ENCODE measurements at regions not wholly inside any gene's neighbourhood (a gene's known extent, or its start where the extent isn't known, plus 50 kb on each side); places are given as distances from the start of the nearest gene placed in this dataset.

DNA sequence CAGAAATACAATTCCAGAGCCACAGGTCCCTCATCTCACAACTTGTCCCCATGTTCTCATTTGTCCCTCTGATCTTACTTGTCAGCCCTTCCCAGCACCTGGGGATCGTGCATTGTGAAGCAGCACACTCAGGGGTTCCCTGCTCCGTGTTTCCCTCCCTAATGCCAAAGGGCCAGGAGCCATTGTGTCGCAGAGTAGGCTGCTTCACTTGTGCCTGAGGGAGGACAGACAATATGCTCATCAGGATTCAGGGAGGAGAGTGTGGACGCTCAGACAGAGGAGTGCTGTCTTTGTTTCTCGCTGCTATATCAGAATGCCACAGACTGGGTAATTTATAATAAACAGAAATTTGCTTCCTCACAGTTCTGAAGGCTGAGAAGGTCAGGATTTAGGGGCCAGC is 315.3 kb downstream of the TRIML1 start:
- H3K9me3 Mint-ChIP-seq, result peaks cover 4 to 18% (median 14%) of the 10 kb centered on the region in 11 donors
- CTCF ChIA-PET, result no interaction called here
- DNase-seq (no peak), ATAC-seq (no peak)
- no peaks in the 10 kb centered on the region for H3K27me3 Mint-ChIP-seq
- Histone ChIP-seq H3K36me3 (ENCODE audit: control insufficient read depth in 2 of 3, insufficient read depth in 3 of 3, low read length in 3 of 3) (no peaks in the 10 kb centered on the region), H3K4me1 (ENCODE audit: control insufficient read depth in 2 of 2, insufficient read depth in 2 of 2, low read length in 2 of 2) (no peaks in the 10 kb centered on the region), H3K27ac (ENCODE audit: low read depth, low read length) (no peak overlapping the region), H3K27me3 (ENCODE audit: control insufficient read depth in 2 of 2, insufficient read depth in 2 of 2, low read length in 2 of 2) (no peaks in the 10 kb centered on the region), H3K9me3 (ENCODE audit: control insufficient read depth in 2 of 3, low read length in 3 of 3) (no peaks in the 10 kb centered on the region), H3K4me3 (ENCODE audit: low read length) (no peak overlapping the region)
- H3K27ac Mint-ChIP-seq, result no peak overlapping the region
- POLR2A ChIA-PET, result no interaction called here
- intact Hi-C loops (cut with micrococcal nuclease), result no loop called here
- H3K4me1 Mint-ChIP-seq, result no peaks in the 10 kb centered on the region
- H3K4me3 Mint-ChIP-seq, result no peak overlapping the region
- no peaks in the 10 kb centered on the region for H3K36me3 Mint-ChIP-seq

DNA sequence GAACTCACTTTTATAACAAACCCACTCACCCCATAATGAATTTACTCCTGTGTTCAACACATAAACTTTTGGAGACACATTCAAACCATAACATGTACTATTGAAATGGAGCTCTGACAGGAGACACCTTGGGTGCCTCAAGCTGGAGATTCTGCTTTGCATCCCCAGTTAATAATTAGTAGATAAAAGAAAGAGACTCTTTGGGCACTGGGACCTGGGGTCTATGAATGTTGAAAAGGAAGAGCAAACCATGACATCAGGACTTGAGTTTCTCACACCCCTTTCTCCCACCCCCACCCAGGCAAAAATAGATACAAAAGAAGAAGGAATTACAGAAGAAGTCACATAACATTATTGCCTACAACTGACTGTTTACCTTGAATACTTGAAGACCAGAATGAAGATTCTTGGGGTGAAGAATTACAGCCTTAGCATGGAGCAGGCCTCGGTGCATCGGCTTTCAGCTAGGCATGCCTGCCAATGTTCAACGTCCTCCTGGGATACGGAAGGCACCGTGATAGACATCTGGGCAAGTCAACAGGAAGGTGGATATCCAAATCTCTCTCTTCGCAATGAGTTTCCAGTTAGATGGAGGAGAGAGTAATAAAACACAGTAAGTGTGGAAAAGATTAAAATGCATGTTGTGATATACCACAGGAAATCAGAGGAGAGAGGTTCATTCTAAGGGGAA is 316.0 kb downstream of the TRIML1 start:
- no peaks in the 10 kb centered on the region for H3K27me3 Mint-ChIP-seq
- ChIA-PET POLR2A (no interaction called here), CTCF (no interaction called here)

DNA sequence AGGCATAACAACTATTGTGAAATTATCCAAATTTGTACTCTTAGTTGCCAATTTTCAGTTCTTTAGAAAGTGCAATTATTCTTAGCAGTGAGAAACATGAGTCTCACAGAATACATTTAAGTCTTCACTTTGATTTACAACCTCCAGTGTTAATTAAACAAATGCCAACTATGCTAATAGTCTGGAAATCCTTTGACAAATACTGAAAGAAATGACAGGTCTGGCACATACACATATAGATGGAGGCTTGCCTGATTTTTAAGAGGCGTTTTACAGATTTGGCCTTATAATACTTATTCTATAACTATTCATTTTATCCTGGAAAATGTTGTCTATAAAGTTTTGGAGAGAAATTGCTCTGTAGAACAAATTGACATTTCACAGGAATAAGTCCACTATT is 320.1 kb downstream of the TRIML1 start:
- Mint-ChIP-seq H3K27me3 (no peaks in the 10 kb centered on the region), H3K4me1 (no peaks in the 10 kb centered on the region), H3K9me3 (peaks cover 2 to 31% (median 18%) of the 10 kb centered on the region in 11 donors), H3K4me3 (no peak overlapping the region), H3K36me3 (no peaks in the 10 kb centered on the region), H3K27ac (no peak overlapping the region)
- ChIA-PET POLR2A (no interaction called here), CTCF (no interaction called here)
- no peak overlapping the region for H3K27ac ChIP-seq (ENCODE audit: low read depth, low read length)
- ATAC-seq (no peak), DNase-seq (no peak)
- no peak overlapping the region for H3K4me3 ChIP-seq (ENCODE audit: low read length)
- intact Hi-C loops (cut with micrococcal nuclease), result no loop called here
- H3K27me3 ChIP-seq (ENCODE audit: control insufficient read depth in 2 of 2, insufficient read depth in 2 of 2, low read length in 2 of 2), result no peaks in the 10 kb centered on the region
- H3K36me3 ChIP-seq (ENCODE audit: control insufficient read depth in 2 of 3, insufficient read depth in 3 of 3, low read length in 3 of 3), result no peaks in the 10 kb centered on the region
- H3K9me3 ChIP-seq (ENCODE audit: control insufficient read depth in 2 of 3, low read length in 3 of 3), result peaks cover 0 to 4% (median 0%) of the 10 kb centered on the region in 3 experiments
- no peaks in the 10 kb centered on the region for H3K4me1 ChIP-seq (ENCODE audit: control insufficient read depth in 2 of 2, insufficient read depth in 2 of 2, low read length in 2 of 2)

More for the DNA sequence above, 316.0 kb downstream of the TRIML1 start:
- no peaks in the 10 kb centered on the region for H3K36me3 ChIP-seq (ENCODE audit: control insufficient read depth in 2 of 3, insufficient read depth in 3 of 3, low read length in 3 of 3)
- peaks cover 4 to 18% (median 14%) of the 10 kb centered on the region in 11 donors for H3K9me3 Mint-ChIP-seq
- ATAC-seq, result no peak
- no peaks in the 10 kb centered on the region for H3K9me3 ChIP-seq (ENCODE audit: control insufficient read depth in 2 of 3, low read length in 3 of 3)
- H3K4me1 Mint-ChIP-seq, result no peaks in the 10 kb centered on the region
- no peak overlapping the region for H3K27ac Mint-ChIP-seq
- no peaks in the 10 kb centered on the region for H3K36me3 Mint-ChIP-seq
- H3K27me3 ChIP-seq (ENCODE audit: control insufficient read depth in 2 of 2, insufficient read depth in 2 of 2, low read length in 2 of 2), result no peaks in the 10 kb centered on the region
- H3K4me3 Mint-ChIP-seq, result no peak overlapping the region
- intact Hi-C loops (cut with micrococcal nuclease), result no loop called here
- H3K27ac ChIP-seq (ENCODE audit: low read depth, low read length), result no peak overlapping the region
- H3K4me1 ChIP-seq (ENCODE audit: control insufficient read depth in 2 of 2, insufficient read depth in 2 of 2, low read length in 2 of 2), result no peaks in the 10 kb centered on the region
- no peak overlapping the region for H3K4me3 ChIP-seq (ENCODE audit: low read length)
- no peak for DNase-seq

DNA sequence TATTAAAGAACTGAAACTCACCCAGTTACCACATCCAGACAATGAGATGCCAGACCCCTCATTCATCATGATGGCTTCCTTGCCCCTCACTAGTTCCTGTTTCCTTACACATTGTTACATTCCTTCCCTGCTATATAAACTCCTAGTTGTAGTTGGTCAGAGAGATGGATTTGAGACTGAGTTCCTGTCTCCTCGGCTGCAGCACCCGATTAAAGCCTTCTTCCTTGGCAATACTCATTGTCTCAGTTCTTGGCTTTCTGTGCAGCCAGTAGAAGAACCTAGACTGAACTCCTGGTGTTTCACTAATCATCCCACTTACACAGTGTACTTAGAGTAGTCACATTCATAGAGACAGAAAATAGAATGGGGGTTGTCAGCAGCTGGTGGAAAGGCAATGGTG is 324.7 kb downstream of the TRIML1 start:
- ChIA-PET CTCF (no interaction called here), POLR2A (no interaction called here)
- Mint-ChIP-seq H3K27ac (no peak overlapping the region), H3K4me3 (no peak overlapping the region), H3K36me3 (no peaks in the 10 kb centered on the region), H3K27me3 (no peaks in the 10 kb centered on the region), H3K4me1 (no peaks in the 10 kb centered on the region), H3K9me3 (peaks cover 1 to 18% (median 7%) of the 10 kb centered on the region in 11 donors)
- intact Hi-C loops (cut with micrococcal nuclease), result no loop called here
- DNase-seq (no peak), ATAC-seq (no peak)
- peaks cover 0 to 4% (median 0%) of the 10 kb centered on the region in 3 experiments for H3K9me3 ChIP-seq (ENCODE audit: control insufficient read depth in 2 of 3, low read length in 3 of 3)
- H3K4me1 ChIP-seq (ENCODE audit: control insufficient read depth in 2 of 2, insufficient read depth in 2 of 2, low read length in 2 of 2), result no peaks in the 10 kb centered on the region
- no peak overlapping the region for H3K4me3 ChIP-seq (ENCODE audit: low read length)
- H3K27ac ChIP-seq (ENCODE audit: low read depth, low read length), result no peak overlapping the region
- no peaks in the 10 kb centered on the region for H3K27me3 ChIP-seq (ENCODE audit: control insufficient read depth in 2 of 2, insufficient read depth in 2 of 2, low read length in 2 of 2)
- H3K36me3 ChIP-seq (ENCODE audit: control insufficient read depth in 2 of 3, insufficient read depth in 3 of 3, low read length in 3 of 3), result no peaks in the 10 kb centered on the region

DNA sequence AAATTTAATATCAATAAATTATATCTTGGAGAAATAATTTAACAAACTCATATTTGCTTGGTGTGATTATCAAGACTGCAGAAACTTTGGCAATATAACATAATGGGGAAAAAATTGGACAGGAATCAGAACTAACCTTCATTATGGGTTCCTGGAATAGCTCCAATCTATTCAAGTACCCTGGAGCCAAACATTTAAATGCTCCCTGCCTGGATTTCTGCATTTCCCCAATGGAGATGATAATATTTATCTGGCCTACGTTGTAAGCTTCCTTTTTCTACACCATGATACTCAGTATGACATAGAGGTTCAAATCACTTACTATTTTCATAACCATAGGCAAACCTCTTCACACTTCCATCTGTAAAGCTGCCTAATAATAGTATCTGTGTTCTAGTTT is 326.8 kb downstream of the TRIML1 start:
- no peaks in the 10 kb centered on the region for H3K36me3 ChIP-seq (ENCODE audit: control insufficient read depth in 2 of 3, insufficient read depth in 3 of 3, low read length in 3 of 3)
- peaks cover 0 to 4% (median 0%) of the 10 kb centered on the region in 3 experiments for H3K9me3 ChIP-seq (ENCODE audit: control insufficient read depth in 2 of 3, low read length in 3 of 3)
- no peak overlapping the region for H3K27ac ChIP-seq (ENCODE audit: low read depth, low read length)
- H3K27me3 ChIP-seq (ENCODE audit: control insufficient read depth in 2 of 2, insufficient read depth in 2 of 2, low read length in 2 of 2), result no peaks in the 10 kb centered on the region
- Mint-ChIP-seq H3K36me3 (no peaks in the 10 kb centered on the region), H3K27me3 (no peaks in the 10 kb centered on the region), H3K27ac (no peak overlapping the region), H3K9me3 (peaks cover 1 to 18% (median 7%) of the 10 kb centered on the region in 11 donors), H3K4me1 (no peaks in the 10 kb centered on the region), H3K4me3 (no peak overlapping the region)
- ATAC-seq (no peak), DNase-seq (no peak)
- no peaks in the 10 kb centered on the region for H3K4me1 ChIP-seq (ENCODE audit: control insufficient read depth in 2 of 2, insufficient read depth in 2 of 2, low read length in 2 of 2)
- H3K4me3 ChIP-seq (ENCODE audit: low read length), result no peak overlapping the region
- ChIA-PET POLR2A (no interaction called here), CTCF (no interaction called here)
- intact Hi-C loops (cut with micrococcal nuclease), result no loop called here

DNA sequence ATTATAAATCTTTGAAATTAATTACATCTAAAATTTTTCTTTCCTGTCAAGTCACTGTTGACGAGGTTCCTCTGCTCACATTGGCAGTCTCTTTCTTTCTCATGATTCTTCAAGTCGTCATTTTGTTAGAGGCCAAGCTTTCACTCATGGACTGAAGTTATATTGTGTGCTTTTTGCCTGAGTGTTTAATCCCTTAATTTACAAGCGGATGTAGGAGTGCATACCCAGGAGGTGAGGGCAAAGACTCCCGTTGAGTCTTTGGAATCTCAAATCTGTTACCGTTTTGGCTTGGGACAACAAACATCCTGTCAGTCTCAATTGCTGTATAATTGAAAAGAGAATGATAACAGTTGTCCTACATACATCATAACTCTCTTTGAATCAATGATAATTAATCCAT is 345.0 kb downstream of the TRIML1 start:
- Mint-ChIP-seq H3K9me3 (peaks cover 0 to 26% (median 10%) of the 10 kb centered on the region in 11 donors), H3K36me3 (no peaks in the 10 kb centered on the region), H3K4me3 (no peak overlapping the region), H3K27me3 (no peaks in the 10 kb centered on the region), H3K4me1 (no peaks in the 10 kb centered on the region), H3K27ac (no peak overlapping the region)
- intact Hi-C loops (cut with micrococcal nuclease), result no loop called here
- DNase-seq, result no peak
- no peak for ATAC-seq
- Histone ChIP-seq H3K27ac (ENCODE audit: low read depth, low read length) (no peak overlapping the region), H3K9me3 (ENCODE audit: control insufficient read depth in 2 of 3, low read length in 3 of 3) (no peaks in the 10 kb centered on the region), H3K27me3 (ENCODE audit: control insufficient read depth in 2 of 2, insufficient read depth in 2 of 2, low read length in 2 of 2) (no peaks in the 10 kb centered on the region), H3K4me3 (ENCODE audit: low read length) (no peak overlapping the region), H3K4me1 (ENCODE audit: control insufficient read depth in 2 of 2, insufficient read depth in 2 of 2, low read length in 2 of 2) (no peaks in the 10 kb centered on the region), H3K36me3 (ENCODE audit: control insufficient read depth in 2 of 3, insufficient read depth in 3 of 3, low read length in 3 of 3) (no peaks in the 10 kb centered on the region)
- POLR2A ChIA-PET, result no interaction called here
- CTCF ChIA-PET, result no interaction called here

DNA sequence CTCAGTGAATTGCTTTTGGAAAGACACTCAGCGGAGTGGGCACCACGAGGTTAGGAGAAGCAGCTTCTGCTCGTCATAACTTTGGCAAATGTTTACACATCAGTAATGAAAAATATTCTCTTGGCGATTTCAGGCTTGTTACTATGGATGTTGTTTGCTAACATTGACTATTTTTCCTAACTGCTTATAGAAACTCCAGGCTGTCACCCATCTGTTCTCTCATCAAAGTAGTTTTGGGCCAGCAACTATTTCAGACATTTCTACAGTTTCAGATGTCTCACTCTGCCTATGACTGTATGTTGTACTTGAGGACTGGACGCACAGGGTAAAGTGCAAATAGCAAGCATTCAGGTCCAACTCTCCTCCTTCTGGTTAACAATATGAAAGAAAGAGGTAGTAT is 346.7 kb downstream of the TRIML1 start:
- ChIA-PET POLR2A (no interaction called here), CTCF (no interaction called here)
- ATAC-seq, result no peak
- H3K4me3 ChIP-seq (ENCODE audit: low read length), result no peak overlapping the region
- no peaks in the 10 kb centered on the region for H3K27me3 ChIP-seq (ENCODE audit: control insufficient read depth in 2 of 2, insufficient read depth in 2 of 2, low read length in 2 of 2)
- no peaks in the 10 kb centered on the region for H3K36me3 Mint-ChIP-seq
- no peak overlapping the region for H3K4me3 Mint-ChIP-seq
- H3K27ac Mint-ChIP-seq, result no peak overlapping the region
- no peaks in the 10 kb centered on the region for H3K4me1 Mint-ChIP-seq
- H3K9me3 Mint-ChIP-seq, result peaks cover 2 to 22% (median 10%) of the 10 kb centered on the region in 11 donors
- H3K27ac ChIP-seq (ENCODE audit: low read depth, low read length), result no peak overlapping the region
- H3K9me3 ChIP-seq (ENCODE audit: control insufficient read depth in 2 of 3, low read length in 3 of 3), result no peaks in the 10 kb centered on the region
- DNase-seq, result no peak
- intact Hi-C loops (cut with micrococcal nuclease), result no loop called here
- H3K36me3 ChIP-seq (ENCODE audit: control insufficient read depth in 2 of 3, insufficient read depth in 3 of 3, low read length in 3 of 3), result no peaks in the 10 kb centered on the region
- H3K4me1 ChIP-seq (ENCODE audit: control insufficient read depth in 2 of 2, insufficient read depth in 2 of 2, low read length in 2 of 2), result no peaks in the 10 kb centered on the region
- no peaks in the 10 kb centered on the region for H3K27me3 Mint-ChIP-seq
